HepG2 (cell line): ENCODE measurements at regions not wholly inside any gene's neighbourhood (a gene's known extent, or its start where the extent isn't known, plus 50 kb on each side); places are given as distances from the start of the nearest gene placed in this dataset.

Experiments used
- ATAC-seq: fragments of 200-7000 bp; cut with Tn5 transposase; 3 replicates; pipeline ENCODE4 v1.9.1; 2020; ENCODE audit warnings: mild to moderate bottlenecking, moderate library complexity
- BruUV-seq: library from RNA; stranded (reverse); fragments of 400-500 nt; replicated peaks from 2 replicates; lab custom pipeline; 2021; lab: Mats Ljungman, UMichigan
- CTCF ChIA-PET: fragments of 300-600 bp; formaldehyde crosslinking; extraction: SDS; loops from one replicate; lab custom pipeline; 2021; ENCODE audit warnings: low total read pairs, inconsistent platforms, low intra/inter-chr PET ratio; lab: Yijun Ruan, JAX
- POLR2A ChIA-PET: fragments of 350-600 bp; sonication (Branson Sonifier 250); formaldehyde crosslinking; loops from one replicate; lab custom pipeline; 2020; ENCODE audit warnings: antibody characterized with exemption, inconsistent platforms; lab: Yijun Ruan, JAX
- DNase-seq: peaks from one replicate; pipeline ENCODE4 v3.0.0-alpha.2; 2015; ENCODE audit warnings: low spot score
- FAIRE-seq: peaks from 3 replicates; lab custom pipeline; 2011; peaks lifted over from hg19 to GRCh38; lab: Jason Lieb, UNC
- H2AFZ ChIP-seq: one replicate; pipeline ENCODE4 v1.6.1; 2011; ENCODE audit warnings: low read length, inconsistent platforms
- H3K27ac ChIP-seq: fragments of 300-600 bp; 3 replicates; pipeline ENCODE4 v1.8.0; 2011; ENCODE audit warnings: mixed run types, mild to moderate bottlenecking, mixed read lengths, low read length, inconsistent platforms; ENCODE audit not compliant: insufficient read depth; ENCODE audit errors: extremely low read length
- H3K27me3 ChIP-seq, 2 experiments: fragments of 200-600 bp in 1 of 2; 2 replicates in 1 of 2; 3 replicates in 1 of 2; pipeline versions ENCODE4 v1.6.0 to v1.8.0; 2011; ENCODE audit warnings: low read length in 2 of 2, mild to moderate bottlenecking in 2 of 2, moderate library complexity in 2 of 2, inconsistent platforms in 1 of 2; ENCODE audit not compliant: insufficient read depth in 2 of 2, control insufficient read depth in 1 of 2
- H3K36me3 ChIP-seq, 2 experiments: fragments of 200-600 bp in 1 of 2; replicated peaks in 1 of 2; 2 replicates in 1 of 2; 3 replicates in 1 of 2; pipeline versions ENCODE4 v1.5.1 to v1.8.0; 2011; ENCODE audit warnings: low read length in 2 of 2, inconsistent platforms in 1 of 2; ENCODE audit not compliant: insufficient read depth in 2 of 2, control insufficient read depth in 1 of 2
- H3K4me1 ChIP-seq: 2 replicates; pipeline ENCODE4 v1.5.1; 2012; ENCODE audit warnings: low read length, inconsistent platforms; ENCODE audit not compliant: insufficient read depth
- H3K4me2 ChIP-seq: 2 replicates; pipeline ENCODE4 v1.6.0; 2011; ENCODE audit warnings: low read depth, low read length, inconsistent platforms
- H3K4me3 ChIP-seq, 3 experiments: fragments of 200-600 bp in 1 of 3; sonication (generic), shearing (Covaris generic) in 1 of 3; replicated peaks in 1 of 3; 2 replicates each; pipeline ENCODE4 v1.5.1; 2011 to 2016; ENCODE audit warnings: low read length in 3 of 3, inconsistent platforms in 2 of 3, low read depth in 2 of 3, mild to moderate bottlenecking in 2 of 3, control low read depth in 1 of 3, mixed read lengths in 1 of 3; ENCODE audit not compliant: insufficient read depth in 1 of 3
- H3K79me2 ChIP-seq: one replicate; pipeline ENCODE4 v1.6.1; 2011; ENCODE audit warnings: low read length, inconsistent platforms; ENCODE audit not compliant: insufficient read depth
- H3K9ac ChIP-seq: 2 replicates; pipeline ENCODE4 v1.6.0; 2011; ENCODE audit warnings: mild to moderate bottlenecking, low read depth, low read length, inconsistent platforms; ENCODE audit not compliant: insufficient read depth
- H3K9me3 ChIP-seq: 2 replicates; pipeline ENCODE4 v1.5.1; 2012; ENCODE audit warnings: mild to moderate bottlenecking, low read length
- H4K20me1 ChIP-seq: 2 replicates; pipeline ENCODE4 v1.6.0; 2011; ENCODE audit warnings: inconsistent platforms, mild to moderate bottlenecking, low read length, moderate library complexity; ENCODE audit not compliant: insufficient read depth
- FOXA3 ChIP-seq: IDR thresholded peaks from 2 replicates; pipeline ENCODE4 v1.6.1; 2016; ENCODE audit warnings: missing genetic modification reagents, missing compliant biosample characterization
- HDAC6 ChIP-seq: fragments of 200-600 bp; sonication (generic); IDR thresholded peaks from 2 replicates; pipeline ENCODE4 v1.7.0; 2017; ENCODE audit warnings: mild to moderate bottlenecking, antibody characterized with exemption, low read length, low read depth
- HNF4A ChIP-seq: sonication (generic); formaldehyde crosslinking; IDR thresholded peaks from 2 replicates; pipeline ENCODE4 v1.4.0; 2020; ENCODE audit warnings: missing genetic modification reagents
- KLF11 ChIP-seq: IDR thresholded peaks from 2 replicates; pipeline ENCODE4 v1.6.1; 2016; ENCODE audit warnings: missing compliant biosample characterization
- ZNF264 ChIP-seq: sonication (generic); formaldehyde crosslinking; IDR thresholded peaks from 2 replicates; pipeline ENCODE4 v1.4.0; 2020; ENCODE audit warnings: missing genetic modification reagents
- ZNF274 ChIP-seq: sonication (generic); formaldehyde crosslinking; IDR thresholded peaks from 2 replicates; pipeline ENCODE4 v1.5.1; 2020; ENCODE audit warnings: mild to moderate bottlenecking, missing genetic modification reagents
- WGBS: methylation state at CpG from one replicate; pipeline ENCODE4 v1.1.6; 2017; ENCODE audit warnings: low lambda C conversion rate; 5-methylcytosine and 5-hydroxymethylcytosine counted together
- in situ Hi-C: cut with HindIII; loops from 2 replicates; pipeline ENCODE4 v1.10.0; 2017; ENCODE audit warnings: low pct_unique_long_range_greater_than_20kb; ENCODE audit not compliant: extremely low pct_ligation_motif_present
- intact Hi-C: fragments of 100-400 bp; cut with micrococcal nuclease; formaldehyde crosslinking; loops from one replicate; pipeline ENCODE4 v1.10.0; 2022; ENCODE audit not compliant: unreplicated experiment
- TF ChIP-seq, protein P1 (sequence below), 2 experiments: IDR thresholded peaks; 2 replicates each; pipeline ENCODE4 v1.6.1; 2011 to 2012; ENCODE audit warnings: low read length in 2 of 2, borderline replicate concordance in 1 of 2, low read depth in 1 of 2, mild to moderate bottlenecking in 1 of 2, moderate library complexity in 1 of 2
- TF ChIP-seq, protein P2 (sequence below): IDR thresholded peaks from 2 replicates; pipeline ENCODE4 v1.6.1; 2016; ENCODE audit warnings: low read depth, control low read depth
- TF ChIP-seq, protein P3 (sequence below): sonication (generic); formaldehyde crosslinking; IDR thresholded peaks from 2 replicates; pipeline ENCODE4 v1.5.0; 2020; ENCODE audit warnings: missing genetic modification reagents, mild to moderate bottlenecking, borderline replicate concordance

DNA sequence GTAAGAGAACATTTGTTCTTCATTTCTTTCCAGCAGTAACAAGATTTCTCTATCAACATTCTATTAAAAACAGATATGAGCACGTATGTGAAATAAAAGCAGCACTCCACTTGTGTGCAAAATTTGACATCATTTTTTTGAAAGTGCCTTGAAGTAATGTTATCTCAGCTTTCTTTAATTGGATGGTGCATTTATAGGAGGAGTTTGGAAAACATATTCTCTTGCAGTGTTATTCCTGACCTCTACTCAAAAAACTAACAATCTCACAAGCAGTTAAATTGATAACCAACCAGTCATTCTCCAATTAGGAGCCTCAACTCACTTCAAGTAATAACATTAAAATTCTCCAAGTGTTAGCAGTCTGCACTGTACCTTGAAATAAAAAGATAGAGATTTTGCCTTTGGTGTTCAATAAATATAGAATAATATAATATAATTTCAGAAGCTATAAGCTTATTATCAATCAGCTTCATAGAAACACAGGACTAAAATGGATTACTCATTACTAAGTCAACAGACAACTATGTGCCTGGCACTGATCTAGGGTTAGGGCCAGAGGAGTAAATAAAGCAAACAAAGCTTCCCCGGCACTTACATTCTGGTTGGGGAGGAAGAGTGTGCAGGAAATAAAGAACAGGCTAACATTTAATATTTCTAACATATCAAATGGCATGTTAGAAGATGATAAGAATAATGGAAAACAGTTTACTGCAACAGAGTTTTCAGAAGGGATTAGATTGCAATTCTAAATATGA is 149.0 kb upstream of the SGK1 start:
- 0 out of 2 replicates have a peak, but pooled peaks have one; percentile 16 for TF ChIP-seq FOXA3 (CRISPR knock-in tag)
- TF ChIP-seq ZNF274 (CRISPR knock-in tag) = no peak
- peak; percentile 23; the same call in 1 of the 2 replicates for TF ChIP-seq ZNF264 (CRISPR knock-in tag)
- TF ChIP-seq, all 625 proteins: peak for 2
- no peak overlapping the region for H3K27ac ChIP-seq
- no peak overlapping the region for H2AFZ ChIP-seq
- in situ Hi-C loops (no loop called here), intact Hi-C loops (no loop called here)
- no TSS peak for BruUV-seq
- ATAC-seq = peak; percentile 46; the same call in 1 of the 3 replicates
- H3K27me3 ChIP-seq = 0 out of 5 replicates have a peak, but pooled peaks cover 0 to 8% of the 10 kb centered on the region in 2 experiments
- H3K4me1 ChIP-seq = no peaks in the 10 kb centered on the region
- CTCF ChIA-PET = no interaction called here
- no peaks in the 10 kb centered on the region for H4K20me1 ChIP-seq
- H3K9ac ChIP-seq = no peak overlapping the region
- no peak overlapping the region for H3K4me3 ChIP-seq
- DNase-seq = peak; percentile 11
- no peaks in the 10 kb centered on the region for H3K9me3 ChIP-seq
- 2% methylated on average over 2 of the region's 2 CpGs for WGBS
- no peak for FAIRE-seq
- H3K4me2 ChIP-seq = no peak overlapping the region
- POLR2A ChIA-PET = no interaction called here
- no peaks in the 10 kb centered on the region for H3K36me3 ChIP-seq
- no peaks in the 10 kb centered on the region for H3K79me2 ChIP-seq

DNA sequence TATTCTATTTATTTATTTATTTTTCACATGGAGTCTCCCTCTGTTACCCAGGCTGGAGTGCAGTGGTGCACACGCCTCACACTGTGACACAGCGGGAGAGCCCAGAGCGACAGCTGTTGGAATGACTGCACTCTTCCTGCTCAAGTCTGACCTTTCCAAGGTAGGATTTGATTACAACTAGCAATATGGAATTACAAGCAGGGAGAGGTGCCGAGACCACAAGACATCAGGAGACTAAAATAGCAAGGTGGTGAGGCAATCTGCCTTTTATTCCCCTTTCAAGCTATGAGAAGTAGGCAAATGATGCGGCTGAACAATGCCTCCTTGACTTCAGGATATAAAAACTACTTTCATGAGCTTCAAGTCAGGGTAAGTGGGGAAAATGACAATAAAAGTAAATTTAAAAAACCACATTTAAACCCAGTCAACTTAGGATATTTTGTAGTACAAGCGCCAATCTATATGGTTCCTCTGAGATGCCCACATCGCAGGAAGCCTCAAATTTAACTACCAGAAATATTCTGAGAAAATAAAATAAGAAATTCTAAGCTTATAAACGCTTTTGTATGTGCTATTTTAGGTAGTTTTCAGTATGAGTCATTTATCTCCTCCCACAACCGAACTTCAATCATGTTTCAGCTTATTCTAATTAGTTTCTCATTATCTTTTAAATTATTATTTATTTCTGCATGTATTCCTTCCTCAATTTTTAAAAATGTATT is 146.9 kb upstream of the SGK1 start:
- no peak overlapping the region for H3K27ac ChIP-seq
- FAIRE-seq = no peak
- H3K79me2 ChIP-seq = no peaks in the 10 kb centered on the region
- DNase-seq = no peak
- H3K9ac ChIP-seq = no peak overlapping the region
- POLR2A ChIA-PET = no interaction called here
- no peak overlapping the region for H3K4me2 ChIP-seq
- no peaks in the 10 kb centered on the region for H3K9me3 ChIP-seq
- no TSS peak for BruUV-seq
- H3K27me3 ChIP-seq = 0 out of 5 replicates have a peak, but pooled peaks cover 0 to 8% of the 10 kb centered on the region in 2 experiments
- H4K20me1 ChIP-seq = no peaks in the 10 kb centered on the region
- ATAC-seq = no peak
- in situ Hi-C loops = no loop called here
- no peaks in the 10 kb centered on the region for H3K4me1 ChIP-seq
- no peak overlapping the region for H3K4me3 ChIP-seq
- no peaks in the 10 kb centered on the region for H3K36me3 ChIP-seq
- intact Hi-C loops = no loop called here
- no peak overlapping the region for H2AFZ ChIP-seq
- WGBS = 47% methylated on average over 9 of the region's 9 CpGs
- CTCF ChIA-PET = no interaction called here
- TF ChIP-seq, protein P1, sequence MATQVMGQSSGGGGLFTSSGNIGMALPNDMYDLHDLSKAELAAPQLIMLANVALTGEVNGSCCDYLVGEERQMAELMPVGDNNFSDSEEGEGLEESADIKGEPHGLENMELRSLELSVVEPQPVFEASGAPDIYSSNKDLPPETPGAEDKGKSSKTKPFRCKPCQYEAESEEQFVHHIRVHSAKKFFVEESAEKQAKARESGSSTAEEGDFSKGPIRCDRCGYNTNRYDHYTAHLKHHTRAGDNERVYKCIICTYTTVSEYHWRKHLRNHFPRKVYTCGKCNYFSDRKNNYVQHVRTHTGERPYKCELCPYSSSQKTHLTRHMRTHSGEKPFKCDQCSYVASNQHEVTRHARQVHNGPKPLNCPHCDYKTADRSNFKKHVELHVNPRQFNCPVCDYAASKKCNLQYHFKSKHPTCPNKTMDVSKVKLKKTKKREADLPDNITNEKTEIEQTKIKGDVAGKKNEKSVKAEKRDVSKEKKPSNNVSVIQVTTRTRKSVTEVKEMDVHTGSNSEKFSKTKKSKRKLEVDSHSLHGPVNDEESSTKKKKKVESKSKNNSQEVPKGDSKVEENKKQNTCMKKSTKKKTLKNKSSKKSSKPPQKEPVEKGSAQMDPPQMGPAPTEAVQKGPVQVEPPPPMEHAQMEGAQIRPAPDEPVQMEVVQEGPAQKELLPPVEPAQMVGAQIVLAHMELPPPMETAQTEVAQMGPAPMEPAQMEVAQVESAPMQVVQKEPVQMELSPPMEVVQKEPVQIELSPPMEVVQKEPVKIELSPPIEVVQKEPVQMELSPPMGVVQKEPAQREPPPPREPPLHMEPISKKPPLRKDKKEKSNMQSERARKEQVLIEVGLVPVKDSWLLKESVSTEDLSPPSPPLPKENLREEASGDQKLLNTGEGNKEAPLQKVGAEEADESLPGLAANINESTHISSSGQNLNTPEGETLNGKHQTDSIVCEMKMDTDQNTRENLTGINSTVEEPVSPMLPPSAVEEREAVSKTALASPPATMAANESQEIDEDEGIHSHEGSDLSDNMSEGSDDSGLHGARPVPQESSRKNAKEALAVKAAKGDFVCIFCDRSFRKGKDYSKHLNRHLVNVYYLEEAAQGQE (IDR thresholded peaks at IDR 0.05; ENCODE audit: borderline replicate concordance in 1 of 2, low read depth in 1 of 2, low read length in 2 of 2) = no peak
- TF ChIP-seq HDAC6 (no peak), KLF11 (CRISPR knock-in tag) (no peak), HNF4A (CRISPR knock-in tag) (no peak)
- TF ChIP-seq, protein P2, sequence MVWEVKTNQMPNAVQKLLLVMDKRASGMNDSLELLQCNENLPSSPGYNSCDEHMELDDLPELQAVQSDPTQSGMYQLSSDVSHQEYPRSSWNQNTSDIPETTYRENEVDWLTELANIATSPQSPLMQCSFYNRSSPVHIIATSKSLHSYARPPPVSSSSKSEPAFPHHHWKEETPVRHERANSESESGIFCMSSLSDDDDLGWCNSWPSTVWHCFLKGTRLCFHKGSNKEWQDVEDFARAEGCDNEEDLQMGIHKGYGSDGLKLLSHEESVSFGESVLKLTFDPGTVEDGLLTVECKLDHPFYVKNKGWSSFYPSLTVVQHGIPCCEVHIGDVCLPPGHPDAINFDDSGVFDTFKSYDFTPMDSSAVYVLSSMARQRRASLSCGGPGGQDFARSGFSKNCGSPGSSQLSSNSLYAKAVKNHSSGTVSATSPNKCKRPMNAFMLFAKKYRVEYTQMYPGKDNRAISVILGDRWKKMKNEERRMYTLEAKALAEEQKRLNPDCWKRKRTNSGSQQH (CRISPR knock-in tag) = no peak
- TF ChIP-seq, protein P3, sequence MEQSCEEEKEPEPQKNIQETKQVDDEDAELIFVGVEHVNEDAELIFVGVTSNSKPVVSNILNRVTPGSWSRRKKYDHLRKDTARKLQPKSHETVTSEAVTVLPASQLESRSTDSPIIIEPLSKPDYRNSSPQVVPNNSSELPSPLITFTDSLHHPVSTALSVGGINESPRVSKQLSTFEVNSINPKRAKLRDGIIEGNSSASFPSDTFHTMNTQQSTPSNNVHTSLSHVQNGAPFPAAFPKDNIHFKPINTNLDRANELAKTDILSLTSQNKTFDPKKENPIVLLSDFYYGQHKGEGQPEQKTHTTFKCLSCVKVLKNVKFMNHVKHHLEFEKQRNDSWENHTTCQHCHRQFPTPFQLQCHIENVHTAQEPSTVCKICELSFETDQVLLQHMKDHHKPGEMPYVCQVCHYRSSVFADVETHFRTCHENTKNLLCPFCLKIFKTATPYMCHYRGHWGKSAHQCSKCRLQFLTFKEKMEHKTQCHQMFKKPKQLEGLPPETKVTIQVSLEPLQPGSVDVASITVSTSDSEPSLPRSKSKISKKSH = no peak
